Endometrium (tissue), 2 donors: ENCODE measurements at regions not wholly inside any gene's neighbourhood (a gene's known extent, or its start where the extent isn't known, plus 50 kb on each side); places are given as distances from the start of the nearest gene placed in this dataset.
A peak's percentile ranks its signal among the peaks of the same experiment; 100 is the strongest.

ENCODE experiments used
- FAIRE-seq: peaks from 2 replicates; lab custom pipeline; 2012; peaks lifted over from hg19 to GRCh38; lab: Jason Lieb, UNC
- donor health status: control.
- donor health status: control.

DNA sequence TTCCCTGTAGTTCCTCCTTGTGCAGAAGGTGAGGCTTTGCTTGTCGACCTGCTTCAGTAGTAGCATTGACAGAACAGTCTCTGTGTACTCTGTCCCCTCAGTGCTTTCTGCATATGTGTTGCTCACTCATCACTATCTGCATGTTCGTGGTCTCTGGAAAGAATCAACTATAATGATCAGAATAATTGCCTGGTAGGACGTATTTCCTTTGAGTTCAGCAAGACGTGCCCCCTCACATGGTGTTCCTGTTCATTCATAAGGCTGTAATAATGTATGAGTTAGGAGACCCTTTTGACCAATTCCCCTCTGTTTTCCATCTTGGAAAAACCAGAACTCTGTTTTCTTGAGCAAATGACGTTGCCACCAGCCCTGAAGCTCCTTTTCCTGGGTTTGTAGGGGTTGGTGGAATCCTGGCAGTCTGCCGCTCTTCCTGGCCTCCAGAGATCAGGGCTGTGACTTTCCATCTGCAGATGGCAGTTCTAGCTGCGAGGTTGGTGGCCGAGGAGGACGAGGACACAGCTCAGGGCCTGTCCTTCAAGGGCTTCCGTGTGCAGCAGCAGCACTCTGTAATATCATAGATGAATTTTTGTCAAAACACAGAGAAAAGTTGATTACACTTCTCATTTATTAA lies 61.9 kb downstream of the EXOSC2 start:
- no peak for FAIRE-seq

DNA sequence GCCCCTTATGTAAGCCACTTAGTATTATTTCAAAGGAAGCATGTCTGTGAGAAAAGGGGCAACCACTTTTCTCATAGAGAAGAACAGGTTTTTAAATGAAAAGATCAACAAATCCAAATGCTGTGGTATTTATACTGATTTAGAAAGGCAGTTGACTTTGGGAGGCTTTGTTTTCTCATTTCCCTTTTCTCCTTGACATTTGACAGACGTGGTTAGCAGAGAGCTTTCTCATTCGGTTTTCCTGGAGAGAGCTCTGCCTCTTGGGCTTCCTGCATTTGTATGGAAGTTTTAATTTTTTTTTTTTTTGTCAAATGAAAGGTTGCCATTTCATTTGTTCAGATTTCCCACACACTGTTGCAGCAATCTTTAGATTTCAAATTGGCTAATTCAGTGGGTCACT lies 62.5 kb downstream of the EXOSC2 start:
- no peak for FAIRE-seq

GRCh38 chr9:130756455-130757152 lies 63.0 kb downstream of the EXOSC2 start:
- no peak for FAIRE-seq

DNA sequence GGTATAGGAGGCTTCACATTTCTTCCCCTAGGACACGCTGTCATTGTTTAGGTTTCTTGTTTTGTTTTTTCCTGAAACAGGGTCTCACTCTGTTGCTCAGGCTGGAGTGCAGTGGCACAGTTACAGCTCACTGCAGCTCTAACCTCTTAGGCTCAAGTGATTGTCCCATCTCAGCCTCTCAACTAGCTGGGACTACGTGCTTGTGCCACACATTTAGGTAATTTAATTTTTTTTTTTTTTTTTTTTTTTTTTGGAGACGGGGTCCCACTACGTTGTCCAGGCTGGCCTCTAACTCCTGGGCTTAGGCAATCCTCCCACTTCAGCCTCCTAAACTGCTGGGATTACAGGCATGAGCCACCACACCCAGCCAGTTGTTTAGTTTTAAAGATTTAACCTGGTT lies 66.2 kb downstream of the EXOSC2 start:
- no peak for FAIRE-seq

- FAIRE-seq, result no peak
Measured at GRCh38 chr9:130763331-130764171, 70.0 kb downstream of the EXOSC2 start.

- no peak for FAIRE-seq
Measured at GRCh38 chr9:130765137-130766020, 69.7 kb upstream of the ABL1 start.

- FAIRE-seq, result no peak
Measured at GRCh38 chr9:130766021-130766926, 68.8 kb upstream of the ABL1 start.

GRCh38 chr9:130766927-130767307 lies 68.1 kb upstream of the ABL1 start:
- no peak for FAIRE-seq

DNA sequence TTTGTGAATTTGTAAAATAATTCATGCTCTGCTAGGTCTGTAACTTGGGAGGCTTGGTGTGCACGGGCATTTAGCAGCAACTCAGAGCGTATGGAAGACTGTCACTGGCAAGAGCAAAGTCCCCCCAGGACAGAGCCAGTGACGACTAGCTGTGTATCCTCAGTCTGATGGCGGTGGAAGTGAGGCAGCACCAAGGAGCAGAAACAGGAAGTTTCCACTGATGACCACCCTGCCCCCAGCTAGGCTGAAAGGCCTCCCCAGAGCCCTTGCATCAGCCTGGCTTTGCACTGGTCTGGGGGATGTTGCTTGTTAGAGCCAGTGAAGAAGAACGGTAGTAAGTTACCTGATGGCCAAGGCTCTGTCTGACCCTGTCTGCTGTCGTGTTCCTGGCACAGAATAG lies 66.8 kb upstream of the ABL1 start:
- FAIRE-seq, result no peak

DNA sequence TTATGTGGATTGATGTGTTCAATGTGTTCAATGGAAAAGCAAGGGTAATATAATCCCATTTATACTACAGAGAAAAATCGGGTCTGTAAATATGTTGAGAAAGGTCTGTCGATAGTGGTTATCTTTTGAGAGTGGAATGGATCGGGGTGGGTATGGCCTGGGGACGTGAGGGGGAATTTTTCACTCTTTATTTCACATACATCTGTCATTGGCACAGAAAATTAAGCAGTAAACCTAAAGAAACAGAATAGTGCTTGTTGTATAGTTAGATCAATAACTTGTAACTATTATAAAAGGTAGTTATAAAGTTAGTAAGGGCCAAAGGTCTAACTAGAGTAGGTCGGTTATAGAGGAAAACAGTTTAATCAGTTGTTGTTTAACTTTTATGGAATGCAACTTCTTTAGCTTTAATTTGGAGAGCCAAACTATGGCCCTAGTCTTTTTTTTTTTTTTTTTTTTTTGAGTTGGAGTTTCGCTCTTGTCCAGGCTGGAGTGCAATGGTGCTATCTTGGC lies 66.1 kb upstream of the ABL1 start:
- FAIRE-seq, result no peak

DNA sequence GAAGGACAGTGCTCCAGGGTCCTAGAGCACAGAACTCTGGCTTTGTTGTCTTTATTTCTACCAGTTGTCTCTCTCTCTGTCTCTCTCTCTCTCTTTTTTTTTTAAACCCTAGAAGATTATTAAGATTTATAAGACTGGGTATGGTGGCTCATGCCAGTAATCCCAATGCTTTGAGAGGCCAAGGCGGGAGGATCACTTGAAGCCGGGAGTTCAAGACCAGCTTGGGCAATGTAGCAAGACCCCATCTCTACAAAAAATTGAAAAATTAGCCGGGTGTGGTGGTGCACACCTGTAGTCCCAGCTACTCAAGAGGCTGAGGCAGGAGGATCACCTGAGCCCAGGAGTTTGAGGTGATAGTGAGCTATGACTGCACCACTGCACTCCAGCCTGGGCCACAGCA lies 65.0 kb upstream of the ABL1 start:
- no peak for FAIRE-seq

DNA sequence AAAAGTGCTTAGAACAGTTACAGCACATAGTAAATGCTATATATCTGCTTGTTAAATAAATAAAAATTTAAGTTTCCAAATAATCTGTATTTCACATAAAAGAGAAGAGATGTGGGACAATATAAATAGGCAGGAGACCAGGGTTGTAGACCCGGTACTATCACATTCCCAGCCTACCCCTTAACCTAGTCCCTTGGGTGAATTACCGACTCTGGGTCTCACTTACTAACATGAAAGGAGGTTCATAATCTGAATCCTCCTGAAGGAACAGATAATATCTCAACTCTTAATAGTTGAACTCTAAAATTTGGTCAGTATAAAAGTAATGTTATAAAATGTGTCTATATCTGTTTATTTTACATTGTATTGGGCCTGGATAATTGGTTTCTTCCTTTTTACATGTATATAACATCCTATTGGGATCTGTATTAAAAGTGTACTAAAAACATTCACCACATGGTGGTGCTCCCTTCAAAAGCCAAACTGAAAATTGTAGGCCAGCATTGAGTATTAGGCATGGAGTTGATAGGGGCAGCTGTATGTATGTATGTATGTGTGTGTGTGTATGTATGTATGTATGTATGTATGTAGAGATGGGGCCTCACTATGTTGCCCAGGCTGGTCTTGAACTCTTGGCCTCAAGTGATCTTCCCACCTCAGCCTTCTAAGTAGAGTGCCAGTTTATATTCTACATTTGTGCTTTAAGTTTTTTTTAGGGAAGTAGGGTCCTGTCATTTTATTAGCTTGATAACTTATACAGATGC lies 64.2 kb upstream of the ABL1 start:
- FAIRE-seq, result peak; percentile 76

DNA sequence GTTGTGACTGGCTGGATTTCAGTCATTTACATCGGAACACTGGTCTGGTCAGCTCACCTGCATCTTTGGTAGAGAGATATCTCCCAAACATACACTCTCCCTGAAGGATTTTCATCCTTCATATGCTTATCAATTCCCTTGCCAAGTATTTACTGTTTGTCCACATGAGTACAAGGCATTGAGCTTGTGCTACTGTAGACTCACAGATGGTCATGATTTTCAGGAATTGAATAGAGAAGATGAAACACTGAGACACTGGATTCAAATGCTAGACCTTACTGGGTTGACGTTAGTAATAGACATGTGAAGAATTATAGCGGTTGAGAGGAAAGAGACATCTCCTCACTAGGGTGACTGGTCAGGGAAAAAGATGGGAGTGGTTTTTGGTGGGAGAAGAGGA lies 62.9 kb upstream of the ABL1 start:
- no peak for FAIRE-seq

DNA sequence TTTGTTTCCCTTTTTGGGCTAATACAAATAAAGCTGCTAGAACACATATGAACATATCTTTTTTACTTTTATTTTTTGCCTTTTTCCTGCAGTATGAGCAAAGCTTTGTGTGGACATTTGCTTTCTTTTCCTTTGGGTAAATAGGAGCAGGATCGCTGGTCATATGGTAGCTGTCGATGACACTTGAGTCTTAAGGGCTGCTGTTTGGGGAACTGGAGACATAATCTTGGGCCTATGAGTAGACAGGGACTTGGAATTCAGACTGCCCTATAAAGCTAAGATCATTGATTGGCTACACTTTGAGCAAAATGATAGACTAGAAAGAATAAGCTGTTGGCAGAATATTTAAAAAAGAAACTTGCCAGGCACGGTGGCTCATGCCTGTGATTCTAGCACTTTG lies 60.9 kb upstream of the ABL1 start:
- no peak for FAIRE-seq

- FAIRE-seq, result no peak
Measured at GRCh38 chr9:130775336-130775991, 59.6 kb upstream of the ABL1 start.

- FAIRE-seq, result no peak
Measured at GRCh38 chr9:130779153-130779855, 55.8 kb upstream of the ABL1 start.

DNA sequence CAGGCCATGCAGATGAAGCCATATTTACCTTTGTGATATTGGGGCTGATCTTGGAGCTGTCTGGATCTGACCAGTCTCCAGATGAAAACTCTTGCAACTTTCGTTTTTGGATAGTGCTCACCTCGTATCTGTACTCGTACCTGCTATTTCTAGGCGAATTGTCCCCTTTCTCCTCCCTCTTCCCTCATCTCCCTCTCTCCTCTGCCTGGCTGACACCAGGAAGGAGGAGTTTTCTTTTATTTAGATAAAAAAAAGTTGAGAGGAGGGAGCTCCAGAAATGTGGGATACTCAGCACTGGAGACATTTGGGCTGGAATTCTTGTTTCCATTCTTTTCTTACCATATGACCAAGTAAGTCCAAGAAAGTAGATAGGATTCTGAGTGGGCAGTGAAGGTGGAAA lies 54.6 kb upstream of the ABL1 start:
- no peak for FAIRE-seq

DNA sequence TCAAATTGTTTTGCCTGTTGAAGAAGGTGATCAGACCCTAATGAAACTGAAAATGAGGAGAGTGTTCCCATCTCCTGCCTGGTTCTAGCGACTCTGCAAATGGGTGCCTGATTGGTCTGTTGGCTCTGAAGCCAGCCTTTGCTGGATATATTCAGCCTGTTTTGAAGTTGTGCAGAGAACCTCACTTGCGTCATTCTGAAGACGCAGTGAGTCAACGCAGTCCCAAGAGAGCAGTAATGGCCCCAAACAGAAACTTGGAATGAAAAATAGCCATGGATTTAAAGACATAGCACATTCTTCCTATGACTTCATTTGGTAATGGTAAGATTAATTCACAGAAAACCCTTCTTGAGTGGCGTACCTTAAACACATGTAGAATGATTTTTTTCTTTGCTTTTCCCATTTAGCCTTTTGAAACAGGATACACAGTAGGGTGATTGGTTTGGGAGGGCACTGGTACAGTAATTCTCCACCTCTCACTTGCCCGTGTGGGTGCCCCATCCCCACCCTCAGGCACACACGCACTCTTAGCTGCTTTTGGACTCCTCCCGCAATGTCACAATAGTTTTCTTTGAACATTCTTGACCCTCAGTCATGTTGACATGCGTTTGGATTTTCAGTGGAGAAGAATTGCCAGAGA lies 54.1 kb upstream of the ABL1 start:
- FAIRE-seq, result peak; percentile 76

- no peak for FAIRE-seq
Measured at GRCh38 chr9:130781569-130781968, 53.5 kb upstream of the ABL1 start.
